Activated T-cell treated with anti-CD3 and anti-CD28 coated beads, Interleukin-2, amount 50 U/mL, for 72 hours (primary cell): ENCODE measurements at regions not wholly inside any gene's neighbourhood (a gene's known extent, or its start where the extent isn't known, plus 50 kb on each side); places are given as distances from the start of the nearest gene placed in this dataset.
"Not testable (repeated sequence)": the region's sequence is repeated elsewhere in the genome, so short reads cannot be mapped to it uniquely, and the experiment has no call there.

ENCODE experiments used
- ATAC-seq, 2 donors: fragments of 150-1000 bp; cut with Tn5 transposase; replicated peaks in 1 of 2; 2 replicates each; pipeline ENCODE4 v1.10.0; 2021; ENCODE audit warnings: moderate library complexity in 2 of 2, mild to moderate bottlenecking in 1 of 2
- DNase-seq, 2 donors: peaks; one replicate each; pipeline ENCODE4 v3.0.0; 2021 to 2022; ENCODE audit warnings: mixed read lengths in 1 of 2
- H3K27ac Mint-ChIP-seq: one replicate; pipeline ENCODE4 v1.8.0; 2022; ENCODE audit warnings: mild to moderate bottlenecking, moderate library complexity, mixed read lengths
- H3K27me3 Mint-ChIP-seq: one replicate; pipeline ENCODE4 v1.8.0; 2022; ENCODE audit warnings: low read depth, mixed read lengths
- H3K36me3 Mint-ChIP-seq, 2 donors: one replicate each; pipeline ENCODE4 v1.8.0; 2022; ENCODE audit warnings: mixed read lengths in 2 of 2, mild to moderate bottlenecking in 1 of 2; ENCODE audit not compliant: insufficient read depth in 2 of 2
- H3K4me1 Mint-ChIP-seq: one replicate; pipeline ENCODE4 v1.8.0; 2022; ENCODE audit warnings: low read depth, mixed read lengths
- H3K4me3 Mint-ChIP-seq, 2 donors: one replicate each; pipeline ENCODE4 v1.8.0; 2022; ENCODE audit warnings: mild to moderate bottlenecking in 2 of 2, mixed read lengths in 2 of 2, moderate library complexity in 2 of 2
- H3K9me3 Mint-ChIP-seq, 2 donors: one replicate each; pipeline ENCODE4 v1.8.0; 2022; ENCODE audit warnings: mixed read lengths in 2 of 2

DNA sequence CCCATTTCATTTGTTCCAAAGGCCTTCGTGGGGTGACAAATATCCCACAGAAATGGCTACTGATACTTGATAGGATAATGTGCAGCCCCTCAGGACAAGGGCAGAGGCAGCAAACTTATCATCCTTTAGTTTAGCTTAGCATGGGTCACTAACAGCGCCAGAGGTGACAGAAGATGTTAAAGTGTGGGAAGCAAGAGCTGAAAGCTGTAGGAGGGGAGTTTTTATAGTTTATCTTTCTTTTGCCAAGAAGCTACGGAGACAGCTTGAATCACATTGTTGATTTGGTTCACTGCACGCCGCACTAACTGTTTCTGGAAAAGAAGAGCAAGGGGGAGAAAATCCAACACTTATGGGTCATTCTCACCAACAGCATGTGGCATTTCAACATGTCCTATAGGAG, 773.9 kb upstream of the MMS22L start:
- Mint-ChIP-seq H3K9me3 (no peaks in the 10 kb centered on the region), H3K4me1 (no peaks in the 10 kb centered on the region), H3K36me3 (no peaks in the 10 kb centered on the region), H3K27ac (no peak overlapping the region), H3K27me3 (no peaks in the 10 kb centered on the region), H3K4me3 (no peak overlapping the region)
- ATAC-seq (no peak), DNase-seq (no peak)

DNA sequence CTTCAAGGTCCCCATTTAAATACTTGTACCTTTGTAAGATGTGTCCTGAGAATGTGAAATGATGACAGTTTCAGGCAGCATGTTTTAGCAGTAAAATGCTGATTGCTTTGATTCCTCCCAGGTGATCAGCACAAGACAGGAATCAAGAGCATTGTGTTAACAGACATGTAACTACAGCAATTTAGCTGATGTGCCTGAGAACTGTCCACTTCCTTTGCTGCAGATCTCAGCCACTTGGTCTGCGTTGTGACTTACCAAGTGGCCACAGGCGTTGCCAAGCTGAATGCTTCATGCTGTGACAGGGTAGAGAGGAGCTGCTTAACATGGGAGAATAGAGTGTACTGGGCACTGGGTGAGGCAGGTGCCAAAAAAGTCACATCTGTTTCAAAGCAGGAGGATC, 767.0 kb upstream of the POU3F2 start:
- Mint-ChIP-seq H3K27ac (no peak overlapping the region), H3K36me3 (no peaks in the 10 kb centered on the region), H3K4me1 (no peaks in the 10 kb centered on the region), H3K9me3 (peaks cover 3 to 11% of the 10 kb centered on the region in 2 donors), H3K4me3 (no peak overlapping the region), H3K27me3 (no peaks in the 10 kb centered on the region)
- DNase-seq (no peak), ATAC-seq (no peak)

DNA sequence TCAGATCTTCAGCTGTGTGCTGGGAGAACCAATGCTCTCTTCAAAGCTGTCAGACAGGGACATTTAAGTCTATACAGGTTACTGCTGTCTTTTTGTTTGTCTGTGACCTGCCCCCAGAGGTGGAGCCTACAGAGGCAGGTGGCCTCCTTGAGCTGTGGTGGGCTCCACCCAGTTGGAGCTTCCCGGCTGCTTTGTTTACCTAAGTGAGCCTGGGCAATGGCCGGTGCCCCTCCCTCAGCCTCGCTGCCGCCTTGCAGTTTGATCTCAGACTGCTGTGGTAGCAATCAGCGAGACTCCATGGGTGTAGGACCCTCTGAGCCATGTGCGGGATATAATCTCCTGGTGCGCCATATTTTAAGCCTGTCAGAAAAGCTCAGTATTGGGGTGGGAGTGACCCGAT, 745.8 kb upstream of the POU3F2 start:
- not testable (repeated sequence) for ATAC-seq, H3K27ac Mint-ChIP-seq
- H3K9me3 Mint-ChIP-seq, result peaks cover 1 to 10% of the 10 kb centered on the region in 2 donors

DNA sequence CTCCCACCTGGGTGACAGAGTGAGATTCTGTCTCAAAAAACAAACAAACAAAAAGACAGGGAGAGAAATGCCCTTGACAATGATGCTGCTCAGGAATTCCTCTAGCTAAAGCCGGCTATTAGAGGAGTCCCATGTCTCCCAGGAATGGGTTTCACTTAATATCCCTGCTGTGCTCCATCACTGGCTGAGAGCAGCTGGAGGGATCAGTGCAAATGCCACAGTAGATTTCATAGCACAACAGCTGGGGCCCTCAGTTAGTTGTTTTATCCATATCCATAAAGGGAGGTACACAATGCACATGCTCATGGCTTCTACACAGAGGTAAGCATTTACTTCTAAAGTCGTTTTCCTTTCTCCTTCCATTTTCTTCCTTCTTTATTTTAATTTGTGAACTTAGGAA, 742.0 kb upstream of the POU3F2 start:
- Mint-ChIP-seq H3K27ac (no peak overlapping the region), H3K4me1 (no peaks in the 10 kb centered on the region), H3K27me3 (no peaks in the 10 kb centered on the region), H3K36me3 (no peaks in the 10 kb centered on the region), H3K4me3 (no peak overlapping the region), H3K9me3 (peaks cover 2 to 7% of the 10 kb centered on the region in 2 donors)
- DNase-seq (no peak), ATAC-seq (no peak)

More for the DNA sequence above, 745.8 kb upstream of the POU3F2 start:
- DNase-seq, H3K27me3 Mint-ChIP-seq, H3K4me1 Mint-ChIP-seq, H3K36me3 Mint-ChIP-seq, H3K4me3 Mint-ChIP-seq: not testable (repeated sequence)

DNA sequence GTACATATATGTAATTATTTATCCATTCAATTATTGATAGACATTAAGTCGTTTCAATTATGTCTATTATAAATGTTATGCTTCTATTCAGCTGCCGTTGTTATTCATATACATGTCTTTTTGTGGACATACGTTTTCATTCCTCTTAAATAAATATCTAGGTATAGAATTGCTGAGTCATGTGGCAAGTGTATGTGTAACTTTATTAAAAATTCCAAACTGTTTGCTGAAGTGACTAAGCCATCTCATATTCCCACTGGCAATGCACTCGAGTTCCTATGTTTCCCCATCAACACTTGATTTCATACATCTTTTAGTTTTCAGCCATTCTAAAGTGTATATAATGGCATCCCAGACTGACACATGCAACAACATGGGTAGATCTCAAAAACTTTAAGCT, 739.7 kb upstream of the POU3F2 start:
- ATAC-seq, result no peak
- H3K9me3 Mint-ChIP-seq, result peaks cover 2 to 7% of the 10 kb centered on the region in 2 donors
- no peaks in the 10 kb centered on the region for H3K36me3 Mint-ChIP-seq
- no peaks in the 10 kb centered on the region for H3K4me1 Mint-ChIP-seq
- no peak overlapping the region for H3K27ac Mint-ChIP-seq
- H3K4me3 Mint-ChIP-seq, result no peak overlapping the region
- DNase-seq, result no peak
- H3K27me3 Mint-ChIP-seq, result no peaks in the 10 kb centered on the region

DNA sequence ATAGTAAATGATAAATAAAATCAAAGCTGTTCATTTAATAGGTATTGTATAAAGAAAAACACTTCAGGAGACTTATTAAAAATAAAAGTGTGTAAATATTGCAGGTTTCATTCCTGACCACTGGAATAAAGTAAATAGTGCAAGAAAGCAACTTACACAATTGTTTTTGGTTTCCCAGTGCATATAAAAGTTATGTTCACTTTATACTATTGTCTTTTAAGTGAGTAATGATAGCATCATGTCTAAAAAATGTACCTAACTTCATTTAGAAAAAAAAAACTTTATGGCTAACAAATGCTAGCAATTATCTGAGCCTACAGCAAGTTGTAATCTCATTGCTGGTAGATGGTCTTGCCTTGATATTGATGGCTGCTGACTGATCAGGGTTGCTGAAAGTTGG, 726.6 kb upstream of the POU3F2 start:
- no peak overlapping the region for H3K27ac Mint-ChIP-seq
- no peaks in the 10 kb centered on the region for H3K4me1 Mint-ChIP-seq
- peaks cover 15 to 24% of the 10 kb centered on the region in 2 donors for H3K9me3 Mint-ChIP-seq
- no peaks in the 10 kb centered on the region for H3K27me3 Mint-ChIP-seq
- H3K4me3 Mint-ChIP-seq, result no peak overlapping the region
- ATAC-seq, result no peak
- H3K36me3 Mint-ChIP-seq, result no peaks in the 10 kb centered on the region
- no peak for DNase-seq

DNA sequence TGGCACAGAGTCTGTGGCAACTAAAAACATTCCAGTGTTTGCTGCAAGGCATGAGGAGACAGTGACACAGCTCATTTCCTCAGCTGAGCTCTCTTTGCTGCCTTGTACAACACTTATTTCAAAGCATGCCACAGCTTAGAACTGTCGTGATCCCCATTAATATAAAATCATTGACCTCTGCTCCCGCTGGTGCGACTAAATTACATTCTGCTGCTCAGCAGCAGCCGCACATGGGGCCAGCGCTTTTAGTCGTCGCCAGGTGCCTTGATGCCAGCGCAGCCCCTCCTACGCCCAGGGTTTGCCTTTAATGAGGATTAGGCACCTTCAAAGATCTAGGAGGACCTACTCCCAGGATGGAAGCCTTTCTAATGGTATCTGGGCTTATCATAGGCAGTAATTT, 717.9 kb upstream of the POU3F2 start:
- Mint-ChIP-seq H3K27ac (no peak overlapping the region), H3K4me3 (no peak overlapping the region), H3K9me3 (peaks cover 0 to 3% of the 10 kb centered on the region in 2 donors), H3K36me3 (no peaks in the 10 kb centered on the region), H3K4me1 (no peaks in the 10 kb centered on the region), H3K27me3 (no peaks in the 10 kb centered on the region)
- ATAC-seq, result no peak
- DNase-seq, result no peak

DNA sequence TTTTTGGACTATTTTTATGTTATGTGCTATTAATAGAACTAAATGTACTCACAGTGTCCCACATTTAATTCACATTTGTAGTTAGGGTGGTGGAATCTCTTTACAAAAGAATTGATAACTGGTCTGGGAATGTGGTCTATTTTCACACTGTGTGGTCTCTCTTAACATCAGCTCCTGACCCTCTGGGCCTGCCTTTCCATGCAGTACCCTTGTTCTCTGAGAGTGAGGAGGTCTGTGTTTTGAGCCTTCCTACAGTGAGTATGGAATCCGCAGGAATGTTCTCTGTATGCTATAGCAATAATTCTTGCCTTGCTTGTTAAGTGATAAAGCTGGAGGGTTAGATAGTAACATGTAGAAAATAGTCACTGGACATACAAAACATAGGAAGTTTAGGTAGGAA, 717.3 kb upstream of the POU3F2 start:
- Mint-ChIP-seq H3K4me1 (no peaks in the 10 kb centered on the region), H3K4me3 (no peak overlapping the region), H3K9me3 (no peaks in the 10 kb centered on the region), H3K27me3 (no peaks in the 10 kb centered on the region), H3K27ac (no peak overlapping the region), H3K36me3 (no peaks in the 10 kb centered on the region)
- DNase-seq (no peak), ATAC-seq (no peak)

DNA sequence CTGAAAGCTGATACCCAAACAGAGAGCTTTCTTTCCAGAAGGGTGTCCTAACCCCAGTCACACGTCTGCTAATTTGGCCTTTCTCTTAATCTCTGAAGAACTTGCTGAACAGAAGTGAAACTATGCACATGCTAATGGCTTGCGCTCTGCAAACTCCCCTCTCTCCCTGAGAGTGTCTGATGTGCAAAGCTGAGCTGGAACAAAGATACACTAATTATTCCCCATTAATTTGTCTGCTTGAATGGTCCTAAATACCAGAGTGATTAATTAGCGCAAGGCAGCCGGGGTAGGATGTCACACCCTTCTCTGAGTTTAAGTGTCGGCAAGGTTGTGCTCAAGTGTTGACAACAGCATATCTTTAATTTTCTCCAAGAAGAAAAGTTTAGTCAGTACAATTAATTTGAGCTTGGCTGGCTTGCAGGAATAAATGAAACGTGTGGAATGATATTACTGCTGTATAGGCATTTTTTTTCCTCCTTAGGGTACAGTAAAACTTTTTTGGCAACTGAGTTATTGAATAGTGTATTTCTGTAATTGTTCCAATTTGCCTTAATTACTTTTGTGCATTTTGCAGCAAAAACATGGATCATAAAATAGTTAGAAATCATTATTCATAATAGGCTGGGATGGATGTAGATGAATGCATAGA, 715.9 kb upstream of the POU3F2 start:
- Mint-ChIP-seq H3K9me3 (no peaks in the 10 kb centered on the region), H3K27ac (no peak overlapping the region), H3K4me3 (no peak overlapping the region), H3K27me3 (no peaks in the 10 kb centered on the region), H3K36me3 (no peaks in the 10 kb centered on the region), H3K4me1 (no peaks in the 10 kb centered on the region)
- no peak for DNase-seq
- no peak for ATAC-seq

DNA sequence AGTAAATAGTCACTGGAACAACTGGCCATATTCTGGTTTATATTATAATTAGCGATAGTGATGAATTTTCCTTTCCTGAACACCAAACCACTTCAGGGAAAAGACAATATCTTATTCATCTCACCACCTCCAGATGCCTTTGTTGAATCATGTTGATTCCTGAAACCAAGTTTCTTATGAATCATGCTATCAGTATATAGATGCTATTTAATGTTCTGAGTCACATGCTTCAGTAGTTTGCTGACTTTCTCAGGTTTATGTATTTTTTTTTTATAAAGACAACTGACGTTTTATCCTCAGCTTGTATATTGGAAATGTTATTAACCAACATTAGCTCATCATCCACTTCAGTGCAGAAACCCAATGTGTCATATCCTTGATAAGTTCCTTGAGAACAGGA, 710.2 kb upstream of the POU3F2 start:
- Mint-ChIP-seq H3K36me3 (no peaks in the 10 kb centered on the region), H3K9me3 (peaks cover 0 to 2% of the 10 kb centered on the region in 2 donors), H3K4me1 (no peaks in the 10 kb centered on the region), H3K27me3 (no peaks in the 10 kb centered on the region), H3K27ac (no peak overlapping the region), H3K4me3 (no peak overlapping the region)
- ATAC-seq (no peak), DNase-seq (no peak)

DNA sequence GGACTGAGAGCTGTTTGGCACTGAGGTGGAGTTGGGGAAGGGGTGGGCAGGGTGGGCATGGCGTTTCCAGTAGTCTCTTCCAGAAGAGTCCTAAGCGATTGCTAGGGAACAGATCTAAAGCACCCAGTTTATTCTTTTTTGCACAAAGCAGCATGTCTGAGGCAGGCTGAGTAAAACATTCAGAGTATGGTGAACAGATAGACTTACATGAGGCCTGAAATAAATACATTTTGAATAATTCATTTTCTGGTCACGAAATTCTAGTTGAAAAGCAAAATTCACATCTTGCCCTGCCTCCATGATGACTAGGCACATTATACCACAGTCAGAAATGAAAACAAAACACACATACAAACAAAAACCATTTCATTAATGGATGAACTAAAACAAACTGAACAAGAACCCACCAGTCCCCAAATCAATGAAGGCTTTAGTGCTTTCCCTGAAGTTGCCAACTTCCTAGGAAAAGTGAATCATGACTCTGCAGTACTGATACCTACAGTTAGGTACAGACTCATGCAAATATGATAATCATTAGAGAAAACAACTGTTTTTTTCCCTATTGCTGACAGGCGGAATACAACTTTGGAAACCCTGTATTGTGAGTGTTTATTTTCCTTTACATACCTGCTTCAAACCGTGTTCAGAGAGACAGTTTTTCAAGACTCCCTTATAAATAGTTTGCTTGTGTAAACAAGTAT, 702.9 kb upstream of the POU3F2 start:
- no peak for DNase-seq
- Mint-ChIP-seq H3K36me3 (no peaks in the 10 kb centered on the region), H3K9me3 (no peaks in the 10 kb centered on the region), H3K4me3 (no peak overlapping the region), H3K4me1 (no peaks in the 10 kb centered on the region), H3K27ac (no peak overlapping the region), H3K27me3 (no peaks in the 10 kb centered on the region)
- no peak for ATAC-seq

DNA sequence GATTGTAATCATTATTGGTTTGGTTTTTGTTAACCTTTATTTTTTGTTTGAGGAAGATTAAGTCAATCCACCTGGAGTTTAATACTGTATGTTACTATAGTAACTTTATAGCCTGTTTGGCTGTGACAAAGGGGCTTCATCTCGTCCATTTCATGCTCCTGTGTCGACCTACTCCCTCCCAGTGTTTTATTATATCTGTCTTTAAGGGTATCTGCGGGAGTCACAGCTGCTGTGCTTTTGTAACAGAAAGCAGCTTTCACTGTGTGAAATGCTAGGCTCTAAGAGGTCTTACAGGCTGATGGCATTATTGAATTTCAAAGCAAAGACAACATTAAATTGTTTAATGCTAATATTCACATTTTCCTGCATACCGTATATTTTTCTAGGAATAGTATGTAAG, 698.0 kb upstream of the POU3F2 start:
- Mint-ChIP-seq H3K27me3 (no peaks in the 10 kb centered on the region), H3K27ac (no peak overlapping the region), H3K9me3 (peaks cover 0 to 5% of the 10 kb centered on the region in 2 donors), H3K4me3 (no peak overlapping the region), H3K4me1 (no peaks in the 10 kb centered on the region), H3K36me3 (no peaks in the 10 kb centered on the region)
- DNase-seq, result no peak
- ATAC-seq, result no peak

DNA sequence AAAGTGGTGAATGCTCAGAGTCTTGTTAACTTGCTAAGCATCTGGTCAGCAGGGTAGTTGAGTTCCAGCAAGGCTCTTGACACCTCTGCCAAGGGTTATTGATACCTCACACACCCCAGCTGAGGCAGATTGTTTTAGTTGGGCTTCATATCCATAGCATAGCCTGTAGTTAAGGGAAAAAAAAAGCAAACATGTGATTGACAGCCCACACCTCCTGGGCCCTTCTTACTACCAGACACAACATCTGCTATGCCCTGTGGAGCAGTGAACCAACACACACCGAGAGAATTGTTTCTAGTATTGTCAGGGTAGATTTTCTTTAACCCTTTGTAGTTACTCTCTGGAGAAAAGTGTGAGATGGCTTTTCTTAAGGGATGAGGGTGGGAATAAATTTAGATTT, 697.0 kb upstream of the POU3F2 start:
- DNase-seq, result no peak
- Mint-ChIP-seq H3K36me3 (no peaks in the 10 kb centered on the region), H3K4me3 (no peak overlapping the region)

DNA sequence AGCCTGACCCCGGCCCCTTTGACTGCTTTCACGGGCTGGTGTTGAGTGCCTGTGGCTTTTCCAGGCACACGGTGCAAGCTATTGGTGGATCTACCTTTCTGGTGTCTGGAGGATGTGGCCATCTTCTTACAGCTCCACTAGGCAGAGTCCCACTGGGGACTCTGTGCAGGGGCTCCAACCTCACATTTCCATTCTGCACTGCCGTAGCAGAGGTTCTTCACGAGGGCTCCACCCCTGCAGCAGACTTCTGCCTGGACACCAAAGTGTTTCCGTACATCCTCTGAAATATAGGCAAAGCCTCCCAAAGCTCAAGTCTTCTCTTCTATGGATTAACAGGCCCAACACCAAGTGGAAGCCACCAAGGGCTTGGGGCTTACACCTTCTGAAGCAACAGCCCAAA, 691.5 kb upstream of the POU3F2 start:
- H3K36me3 Mint-ChIP-seq, result peaks cover 0 to 3% of the 10 kb centered on the region in 2 donors
- peaks cover 3 to 10% of the 10 kb centered on the region in 2 donors for H3K9me3 Mint-ChIP-seq
- DNase-seq (no peak), ATAC-seq (no peak)
- no peak overlapping the region for H3K27ac Mint-ChIP-seq
- H3K4me3 Mint-ChIP-seq, result no peak overlapping the region
- no peaks in the 10 kb centered on the region for H3K4me1 Mint-ChIP-seq
- H3K27me3 Mint-ChIP-seq, result no peaks in the 10 kb centered on the region

More for the DNA sequence above, 697.0 kb upstream of the POU3F2 start:
- Mint-ChIP-seq H3K9me3 (peaks cover 5% of the 10 kb centered on the region in 2 donors), H3K4me1 (no peaks in the 10 kb centered on the region), H3K27me3 (no peaks in the 10 kb centered on the region), H3K27ac (no peak overlapping the region)
- no peak for ATAC-seq
